ENCODE measurements at regions not wholly inside any gene's neighbourhood (a gene's known extent, or its start where the extent isn't known, plus 50 kb on each side); places are given as distances from the start of the nearest gene placed in this dataset.
A peak's percentile ranks its signal among the peaks of the same experiment; 100 is the strongest.
"Not testable (repeated sequence)": the region's sequence is repeated elsewhere in the genome, so short reads cannot be mapped to it uniquely, and the experiment has no call there.

DNA sequence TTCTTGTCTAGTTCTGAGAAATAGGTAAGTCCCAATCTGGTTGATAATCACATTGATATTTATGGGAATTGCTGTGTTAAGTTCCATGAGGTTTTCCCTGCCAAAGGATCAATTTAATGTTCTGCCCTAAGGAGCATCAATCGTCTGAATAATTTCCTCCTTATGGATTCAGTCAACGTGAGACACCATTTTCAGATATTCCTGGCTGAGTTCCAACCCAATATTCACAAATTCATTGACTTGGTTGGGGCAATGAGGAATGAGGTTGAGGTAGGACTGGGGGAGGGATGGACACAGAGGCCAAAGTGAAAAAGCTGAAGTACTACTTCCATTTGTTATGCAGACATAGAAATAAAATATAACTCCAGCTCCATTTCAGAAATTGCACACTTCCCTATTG lies 99.1 kb downstream of the ZNF622 start:
- ChIA-PET CTCF (no interaction called here), POLR2A (no interaction called here)
- no peak overlapping the region for H3K4me3 ChIP-seq (ENCODE audit: low read depth, low read length)
- H3K36me3 ChIP-seq (ENCODE audit: control insufficient read depth, insufficient read depth, low read length): no peaks in the 10 kb centered on the region
- H3K27me3 ChIP-seq (ENCODE audit: control insufficient read depth, insufficient read depth, low read length): no peaks in the 10 kb centered on the region
- TF ChIP-seq, protein P1, sequence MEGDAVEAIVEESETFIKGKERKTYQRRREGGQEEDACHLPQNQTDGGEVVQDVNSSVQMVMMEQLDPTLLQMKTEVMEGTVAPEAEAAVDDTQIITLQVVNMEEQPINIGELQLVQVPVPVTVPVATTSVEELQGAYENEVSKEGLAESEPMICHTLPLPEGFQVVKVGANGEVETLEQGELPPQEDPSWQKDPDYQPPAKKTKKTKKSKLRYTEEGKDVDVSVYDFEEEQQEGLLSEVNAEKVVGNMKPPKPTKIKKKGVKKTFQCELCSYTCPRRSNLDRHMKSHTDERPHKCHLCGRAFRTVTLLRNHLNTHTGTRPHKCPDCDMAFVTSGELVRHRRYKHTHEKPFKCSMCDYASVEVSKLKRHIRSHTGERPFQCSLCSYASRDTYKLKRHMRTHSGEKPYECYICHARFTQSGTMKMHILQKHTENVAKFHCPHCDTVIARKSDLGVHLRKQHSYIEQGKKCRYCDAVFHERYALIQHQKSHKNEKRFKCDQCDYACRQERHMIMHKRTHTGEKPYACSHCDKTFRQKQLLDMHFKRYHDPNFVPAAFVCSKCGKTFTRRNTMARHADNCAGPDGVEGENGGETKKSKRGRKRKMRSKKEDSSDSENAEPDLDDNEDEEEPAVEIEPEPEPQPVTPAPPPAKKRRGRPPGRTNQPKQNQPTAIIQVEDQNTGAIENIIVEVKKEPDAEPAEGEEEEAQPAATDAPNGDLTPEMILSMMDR (IDR thresholded peaks at IDR 0.05; ENCODE audit: insufficient read depth, low read depth, low read length): no peak
- DNase-seq (ENCODE audit: low read depth): no peak

DNA sequence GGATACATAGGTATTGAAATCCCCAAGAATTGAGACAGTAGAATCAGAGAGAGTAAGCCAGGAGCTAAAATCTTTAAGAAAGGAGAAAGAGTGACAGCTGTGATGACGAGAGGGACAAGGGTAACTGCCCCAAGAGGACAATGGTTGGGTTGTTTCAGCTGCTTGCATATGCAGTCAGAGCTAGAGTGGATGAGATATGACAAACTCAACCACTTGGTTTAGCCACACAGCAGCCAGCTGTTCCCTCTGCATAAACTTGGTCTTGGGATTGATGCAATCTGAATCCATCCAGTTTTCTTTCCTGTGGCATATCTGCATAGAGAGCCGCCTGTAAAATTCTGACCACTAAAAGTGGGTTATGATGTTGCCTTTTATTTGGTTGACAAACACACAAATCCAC lies 100.7 kb downstream of the ZNF622 start:
- H3K36me3 ChIP-seq (ENCODE audit: control insufficient read depth, insufficient read depth, low read length): no peaks in the 10 kb centered on the region
- no peak for DNase-seq (ENCODE audit: low read depth)
- no peak overlapping the region for H3K4me3 ChIP-seq (ENCODE audit: low read depth, low read length)
- no peaks in the 10 kb centered on the region for H3K27me3 ChIP-seq (ENCODE audit: control insufficient read depth, insufficient read depth, low read length)
- TF ChIP-seq, protein P1 (IDR thresholded peaks at IDR 0.05; ENCODE audit: insufficient read depth, low read depth, low read length): no peak
- ChIA-PET CTCF (interaction anchor here (0.6 kb wide), 1 partner anchor 1135 kb away, joined by 3 read pairs; no protein-coding TSS in a partner anchor), POLR2A (no interaction called here)

DNA sequence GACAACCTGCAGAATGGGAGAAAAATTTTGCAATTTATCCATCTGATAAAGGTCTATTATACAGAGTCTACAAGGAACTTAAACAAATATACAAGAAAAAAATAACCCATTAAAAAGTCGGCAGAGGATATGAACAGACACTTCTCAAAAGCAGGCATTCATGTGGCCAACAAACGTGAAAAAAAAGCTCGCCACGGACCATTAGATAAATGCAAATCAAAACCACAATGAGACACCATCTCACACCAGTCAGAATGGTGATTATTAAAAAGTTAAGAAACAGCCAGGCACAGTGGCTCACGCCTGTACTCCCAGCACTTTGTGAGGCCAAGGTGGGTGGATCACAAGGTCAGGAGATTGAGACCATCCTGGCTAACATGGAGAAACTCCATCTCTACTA lies 112.2 kb downstream of the ZNF622 start:
- H3K4me3 ChIP-seq (ENCODE audit: low read depth, low read length); POLR2A ChIA-PET; H3K36me3 ChIP-seq (ENCODE audit: control insufficient read depth, insufficient read depth, low read length); H3K27me3 ChIP-seq (ENCODE audit: control insufficient read depth, insufficient read depth, low read length); CTCF ChIA-PET; DNase-seq (ENCODE audit: low read depth): not testable (repeated sequence)

DNA sequence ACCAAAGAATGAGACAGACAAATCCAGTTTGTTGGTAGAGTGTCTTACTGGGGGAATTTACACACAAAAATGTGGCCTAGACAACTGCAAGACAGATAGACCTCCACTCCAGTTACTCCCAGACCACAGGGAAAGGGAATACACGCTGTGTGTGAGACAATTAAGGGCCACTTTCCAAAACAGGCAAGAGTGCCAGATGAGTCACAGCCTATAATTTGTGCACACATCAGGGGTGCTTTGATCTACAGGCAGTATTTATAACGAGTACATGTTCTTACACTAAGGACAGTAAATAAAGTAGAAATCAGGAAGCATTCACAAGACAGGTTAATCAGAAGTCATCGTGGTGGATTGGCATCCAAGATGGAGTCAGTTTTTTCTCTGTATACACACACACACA lies 114.8 kb downstream of the ZNF622 start:
- POLR2A ChIA-PET: no interaction called here
- TF ChIP-seq, protein P1 (IDR thresholded peaks at IDR 0.05; ENCODE audit: insufficient read depth, low read depth, low read length): no peak
- no peaks in the 10 kb centered on the region for H3K27me3 ChIP-seq (ENCODE audit: control insufficient read depth, insufficient read depth, low read length)
- DNase-seq (ENCODE audit: low read depth): no peak
- no peak overlapping the region for H3K4me3 ChIP-seq (ENCODE audit: low read depth, low read length)
- CTCF ChIA-PET: no interaction called here
- H3K36me3 ChIP-seq (ENCODE audit: control insufficient read depth, insufficient read depth, low read length): no peaks in the 10 kb centered on the region

DNA sequence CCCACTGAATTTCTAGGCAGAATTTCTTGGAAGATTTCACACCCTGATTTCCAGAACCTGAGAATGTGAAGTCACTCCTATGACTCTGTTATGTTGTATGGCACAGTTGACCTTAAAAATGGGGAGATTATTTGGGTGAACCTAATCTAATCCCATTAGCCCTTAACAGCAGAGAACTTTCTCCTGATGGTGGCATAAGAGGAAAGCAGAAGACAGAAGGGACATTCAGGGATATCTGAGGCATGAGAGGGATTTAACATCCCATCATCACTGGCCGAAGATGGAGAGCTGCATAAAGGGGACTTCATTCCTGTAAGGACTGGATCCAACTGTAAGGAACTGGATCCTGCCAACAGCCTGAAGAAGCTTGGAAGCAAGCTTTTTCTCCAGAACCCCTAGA lies 119.2 kb downstream of the ZNF622 start:
- Histone ChIP-seq H3K36me3 (ENCODE audit: control insufficient read depth, insufficient read depth, low read length) (no peaks in the 10 kb centered on the region), H3K27me3 (ENCODE audit: control insufficient read depth, insufficient read depth, low read length) (0 out of 2 replicates have a peak, but pooled peaks cover 2% of the 10 kb centered on the region), H3K4me3 (ENCODE audit: low read depth, low read length) (no peak overlapping the region)
- POLR2A ChIA-PET: no interaction called here
- TF ChIP-seq, protein P1 (IDR thresholded peaks at IDR 0.05; ENCODE audit: insufficient read depth, low read depth, low read length): no peak
- CTCF ChIA-PET: interaction anchor here (1.3 kb wide), 1 partner anchor 109 kb away, joined by 4 read pairs; no protein-coding TSS in a partner anchor
- no peak for DNase-seq (ENCODE audit: low read depth)

DNA sequence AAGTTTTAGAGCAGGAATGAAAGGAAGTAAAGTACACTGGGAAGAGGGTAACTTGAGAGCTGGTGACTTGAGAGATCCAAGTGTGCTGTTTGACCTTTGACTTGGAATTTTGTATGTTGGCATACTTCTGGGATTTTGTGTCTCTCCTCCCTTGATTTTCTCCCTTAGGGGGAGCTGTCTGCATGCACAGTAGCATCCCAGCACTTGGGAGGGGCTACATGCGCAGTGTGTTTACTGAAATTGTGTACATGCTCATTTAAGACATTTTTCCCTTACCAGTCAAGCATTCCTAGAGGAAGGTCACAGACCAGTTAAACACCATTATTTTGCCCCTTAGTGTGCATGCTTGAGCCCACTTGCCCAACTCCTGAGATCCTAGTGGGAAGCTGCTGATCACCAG lies 120.1 kb downstream of the ZNF622 start:
- TF ChIP-seq, protein P1 (IDR thresholded peaks at IDR 0.05; ENCODE audit: insufficient read depth, low read depth, low read length): 0 out of 2 replicates have a peak, but pooled peaks have one; percentile 6
- Histone ChIP-seq H3K4me3 (ENCODE audit: low read depth, low read length) (no peak overlapping the region), H3K27me3 (ENCODE audit: control insufficient read depth, insufficient read depth, low read length) (0 out of 2 replicates have a peak, but pooled peaks cover 2% of the 10 kb centered on the region), H3K36me3 (ENCODE audit: control insufficient read depth, insufficient read depth, low read length) (no peaks in the 10 kb centered on the region)
- DNase-seq (ENCODE audit: low read depth): no peak
- CTCF ChIA-PET: interaction anchor here (0.6 kb wide), 1 partner anchor 10 kb away, joined by 3 read pairs; no protein-coding TSS in a partner anchor
- POLR2A ChIA-PET: no interaction called here
